HEK293 (cell line): ENCODE measurements at regions not wholly inside any gene's neighbourhood (a gene's known extent, or its start where the extent isn't known, plus 50 kb on each side); places are given as distances from the start of the nearest gene placed in this dataset.

Experiments used
- CTCF ChIA-PET: fragments of 350-600 bp; formaldehyde crosslinking; extraction: SDS; loops from one replicate; lab custom pipeline; 2021; ENCODE audit warnings: antibody characterized with exemption; lab: Yijun Ruan, JAX
- POLR2A ChIA-PET: fragments of 300-600 bp; formaldehyde crosslinking; extraction: SDS; loops from one replicate; lab custom pipeline; 2020; ENCODE audit warnings: antibody characterized with exemption, inconsistent platforms; lab: Yijun Ruan, JAX
- H3K27ac ChIP-seq: fragments of 200-500 bp; sonication (Bioruptor generic); 2 replicates; pipeline ENCODE4 v1.5.1; 2014; ENCODE audit warnings: low read depth, low read length, control low read depth, inconsistent platforms; ENCODE audit errors: extremely low read depth
- H3K36me3 ChIP-seq, 2 experiments: fragments of 200-500 bp in 1 of 2; sonication (Bioruptor generic) in 1 of 2; 1 replicate in 1 of 2; 2 replicates in 1 of 2; pipeline ENCODE4 v1.5.1; 2014 to 2017; ENCODE audit warnings: inconsistent platforms in 2 of 2, low read length in 2 of 2; ENCODE audit not compliant: control insufficient read depth in 2 of 2, insufficient read depth in 1 of 2
- H3K4me1 ChIP-seq: fragments of 200-500 bp; sonication (Bioruptor generic); 2 replicates; pipeline ENCODE4 v1.5.1; 2014; ENCODE audit warnings: mild to moderate bottlenecking, low read length, inconsistent platforms; ENCODE audit not compliant: control insufficient read depth, insufficient read depth
- H3K4me3 ChIP-seq: 2 replicates; pipeline ENCODE4 v1.5.1; 2011; ENCODE audit warnings: low read depth, mild to moderate bottlenecking, control low read depth, low read length, moderate library complexity
- H3K9me3 ChIP-seq: fragments of 200-500 bp; sonication (Bioruptor generic); 2 replicates; pipeline ENCODE4 v1.5.1; 2014; ENCODE audit warnings: low read depth, low read length, inconsistent platforms; ENCODE audit not compliant: control insufficient read depth, insufficient read depth
- FEZF1 ChIP-seq: fragments of 450-650 bp; formaldehyde crosslinking; IDR thresholded peaks from 2 replicates; pipeline ENCODE4 v1.5.1; 2016; ENCODE audit warnings: missing biosample characterization, missing genetic modification characterization
- MZF1 ChIP-seq: fragments of 450-650 bp; formaldehyde crosslinking; IDR thresholded peaks from 2 replicates; pipeline ENCODE4 v1.5.1; 2017; ENCODE audit warnings: missing biosample characterization, missing genetic modification characterization, borderline replicate concordance
- OSR2 ChIP-seq: fragments of 450-650 bp; formaldehyde crosslinking; IDR thresholded peaks from 2 replicates; pipeline ENCODE4 v1.5.1; 2016; ENCODE audit warnings: missing biosample characterization, missing genetic modification characterization
- PRDM1 ChIP-seq: fragments of 450-650 bp; formaldehyde crosslinking; IDR thresholded peaks from 2 replicates; pipeline ENCODE4; 2016; ENCODE audit warnings: missing biosample characterization, missing genetic modification characterization
- SCRT1 ChIP-seq: fragments of 450-650 bp; formaldehyde crosslinking; IDR thresholded peaks from 2 replicates; pipeline ENCODE4 v1.5.1; 2016; ENCODE audit warnings: missing biosample characterization, missing genetic modification characterization, borderline replicate concordance
- SP7 ChIP-seq: fragments of 450-650 bp; formaldehyde crosslinking; IDR thresholded peaks from 2 replicates; pipeline ENCODE4 v1.5.1; 2016; ENCODE audit warnings: missing biosample characterization, missing genetic modification characterization
- TCF7L2 ChIP-seq: IDR thresholded peaks from 2 replicates; pipeline ENCODE4 v1.6.1; 2011; ENCODE audit warnings: low read depth, mild to moderate bottlenecking, inconsistent platforms, low read length, moderate library complexity, borderline replicate concordance
- YY2 ChIP-seq: fragments of 450-650 bp; formaldehyde crosslinking; IDR thresholded peaks from 2 replicates; pipeline ENCODE4 v1.5.1; 2016; ENCODE audit warnings: missing biosample characterization, missing genetic modification characterization
- ZBTB7A ChIP-seq: fragments of 450-650 bp; formaldehyde crosslinking; IDR thresholded peaks from 2 replicates; pipeline ENCODE4 v1.5.1; 2016; ENCODE audit warnings: low read depth, missing biosample characterization, missing genetic modification characterization
- ZNF138 ChIP-seq: fragments of 450-650 bp; formaldehyde crosslinking; IDR thresholded peaks from 2 replicates; pipeline ENCODE4 v1.5.1; 2016; ENCODE audit warnings: missing biosample characterization, missing genetic modification characterization, borderline replicate concordance
- ZNF19 ChIP-seq: fragments of 450-650 bp; formaldehyde crosslinking; IDR thresholded peaks from 2 replicates; pipeline ENCODE4; 2016; ENCODE audit warnings: missing biosample characterization, missing genetic modification characterization, low read depth
- ZNF433 ChIP-seq: fragments of 450-650 bp; formaldehyde crosslinking; IDR thresholded peaks from 2 replicates; pipeline ENCODE4 v1.5.1; 2016; ENCODE audit warnings: missing biosample characterization, missing genetic modification characterization, low read depth
- ZNF530 ChIP-seq: fragments of 450-650 bp; formaldehyde crosslinking; IDR thresholded peaks from 2 replicates; pipeline ENCODE4 v1.5.1; 2016; ENCODE audit warnings: low read depth, missing biosample characterization, missing genetic modification characterization
- ZNF544 ChIP-seq: fragments of 450-650 bp; formaldehyde crosslinking; IDR thresholded peaks from 2 replicates; pipeline ENCODE4 v1.5.0; 2017; ENCODE audit warnings: missing biosample characterization, missing genetic modification characterization
- ZNF585B ChIP-seq: fragments of 450-650 bp; formaldehyde crosslinking; IDR thresholded peaks from 2 replicates; pipeline ENCODE4 v1.5.1; 2016; ENCODE audit warnings: missing biosample characterization, missing genetic modification characterization
- ZNF654 ChIP-seq: fragments of 450-650 bp; formaldehyde crosslinking; IDR thresholded peaks from 2 replicates; pipeline ENCODE4 v1.5.1; 2016; ENCODE audit warnings: low read depth, missing biosample characterization, missing genetic modification characterization
- ZNF768 ChIP-seq: fragments of 450-650 bp; formaldehyde crosslinking; IDR thresholded peaks from 2 replicates; pipeline ENCODE4 v1.5.1; 2018; ENCODE audit warnings: missing biosample characterization, mild to moderate bottlenecking, missing genetic modification characterization
- ZNF837 ChIP-seq: fragments of 450-650 bp; formaldehyde crosslinking; IDR thresholded peaks from 2 replicates; pipeline ENCODE4 v1.5.1; 2016; ENCODE audit warnings: missing biosample characterization, missing genetic modification characterization
- ZSCAN30 ChIP-seq: fragments of 450-650 bp; IDR thresholded peaks from 2 replicates; pipeline ENCODE4 v1.5.1; 2018; ENCODE audit warnings: missing biosample characterization, mild to moderate bottlenecking, missing genetic modification characterization, moderate library complexity
- TF ChIP-seq, protein P1 (sequence below): fragments of 450-650 bp; formaldehyde crosslinking; IDR thresholded peaks from 2 replicates; pipeline ENCODE4 v1.5.1; 2016; ENCODE audit warnings: missing biosample characterization, missing genetic modification characterization
- TF ChIP-seq, protein P2 (sequence below): fragments of 450-650 bp; formaldehyde crosslinking; IDR thresholded peaks from 2 replicates; pipeline ENCODE4 v1.5.1; 2017; ENCODE audit warnings: missing biosample characterization, missing genetic modification characterization
- TF ChIP-seq, protein P3 (sequence below): fragments of 450-650 bp; formaldehyde crosslinking; IDR thresholded peaks from 2 replicates; pipeline ENCODE4 v1.5.1; 2016; ENCODE audit warnings: missing biosample characterization, missing genetic modification characterization

DNA sequence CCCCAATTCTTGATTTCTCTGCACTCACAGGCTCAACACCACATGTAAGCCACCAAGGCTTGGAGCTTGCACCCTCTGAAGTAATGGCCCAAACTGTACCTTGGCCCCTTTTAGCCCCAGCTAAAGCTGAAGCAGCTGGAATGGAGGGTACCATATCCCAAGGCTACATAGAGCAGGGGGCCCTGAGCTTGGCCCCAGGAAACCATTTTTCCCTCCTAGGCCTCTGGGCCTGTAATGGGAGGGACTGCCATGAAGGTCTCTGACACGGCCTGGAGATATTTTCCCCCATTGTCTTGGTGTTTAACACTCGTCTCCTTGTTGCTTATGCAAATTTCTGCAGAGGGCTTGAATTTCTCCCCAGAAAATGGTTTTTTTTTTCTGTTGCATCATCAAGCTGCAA lies 69.7 kb downstream of the SKA1 start:
- POLR2A ChIA-PET: no interaction called here
- CTCF ChIA-PET: no interaction called here
- TF ChIP-seq ZNF585B (peak; percentile 97), SP7 (tag by site-specific recombination) (no peak), ZBTB7A (no peak)

DNA sequence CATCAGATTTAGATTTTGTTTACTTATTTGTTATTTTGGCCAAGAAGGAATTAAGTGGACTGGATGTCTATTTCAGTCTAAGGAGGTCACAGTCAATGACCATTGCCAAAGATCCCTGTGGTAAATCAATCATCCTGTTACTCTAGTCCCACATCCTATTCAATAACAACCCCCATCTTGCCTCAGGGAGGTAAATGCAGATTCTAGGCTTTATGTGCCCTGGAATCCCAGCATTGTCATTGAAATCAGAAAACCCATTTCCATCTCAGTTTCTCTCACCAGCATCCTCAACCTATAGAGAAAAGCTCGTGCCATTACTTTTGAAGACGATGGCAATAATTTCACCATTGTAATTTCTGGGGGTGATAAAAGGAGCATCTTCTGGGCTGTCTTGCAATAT lies 71.8 kb downstream of the SKA1 start:
- POLR2A ChIA-PET: no interaction called here
- H3K36me3 ChIP-seq: no peaks in the 10 kb centered on the region
- H3K4me3 ChIP-seq: no peak overlapping the region
- no peaks in the 10 kb centered on the region for H3K4me1 ChIP-seq
- CTCF ChIA-PET: interaction anchor here (0.5 to 1.8 kb wide), 3 partner anchors 18 to 1287 kb away, joined by 3 to 5 read pairs (median 4); no protein-coding TSS in a partner anchor
- H3K9me3 ChIP-seq: no peaks in the 10 kb centered on the region; the same call in 1 of the 2 replicates
- no peak for TF ChIP-seq SCRT1
- TF ChIP-seq ZNF138 (tag by site-specific recombination): no peak
- no peak for TF ChIP-seq ZNF544 (tag by site-specific recombination)
- TF ChIP-seq MZF1 (tag by site-specific recombination): no peak
- TF ChIP-seq, protein P1, sequence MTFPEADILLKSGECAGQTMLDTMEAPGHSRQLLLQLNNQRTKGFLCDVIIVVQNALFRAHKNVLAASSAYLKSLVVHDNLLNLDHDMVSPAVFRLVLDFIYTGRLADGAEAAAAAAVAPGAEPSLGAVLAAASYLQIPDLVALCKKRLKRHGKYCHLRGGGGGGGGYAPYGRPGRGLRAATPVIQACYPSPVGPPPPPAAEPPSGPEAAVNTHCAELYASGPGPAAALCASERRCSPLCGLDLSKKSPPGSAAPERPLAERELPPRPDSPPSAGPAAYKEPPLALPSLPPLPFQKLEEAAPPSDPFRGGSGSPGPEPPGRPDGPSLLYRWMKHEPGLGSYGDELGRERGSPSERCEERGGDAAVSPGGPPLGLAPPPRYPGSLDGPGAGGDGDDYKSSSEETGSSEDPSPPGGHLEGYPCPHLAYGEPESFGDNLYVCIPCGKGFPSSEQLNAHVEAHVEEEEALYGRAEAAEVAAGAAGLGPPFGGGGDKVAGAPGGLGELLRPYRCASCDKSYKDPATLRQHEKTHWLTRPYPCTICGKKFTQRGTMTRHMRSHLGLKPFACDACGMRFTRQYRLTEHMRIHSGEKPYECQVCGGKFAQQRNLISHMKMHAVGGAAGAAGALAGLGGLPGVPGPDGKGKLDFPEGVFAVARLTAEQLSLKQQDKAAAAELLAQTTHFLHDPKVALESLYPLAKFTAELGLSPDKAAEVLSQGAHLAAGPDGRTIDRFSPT (tag by site-specific recombination): no peak
- TF ChIP-seq OSR2 (tag by site-specific recombination): no peak
- TF ChIP-seq ZNF768 (tag by site-specific recombination): no peak
- no peak for TF ChIP-seq ZNF585B
- H3K27ac ChIP-seq: no peak overlapping the region

More for the DNA sequence above, 69.7 kb downstream of the SKA1 start:
- Histone ChIP-seq H3K27ac (no peak overlapping the region), H3K9me3 (no peaks in the 10 kb centered on the region; the same call in 1 of the 2 replicates), H3K4me1 (no peaks in the 10 kb centered on the region), H3K4me3 (no peak overlapping the region), H3K36me3 (no peaks in the 10 kb centered on the region)

DNA sequence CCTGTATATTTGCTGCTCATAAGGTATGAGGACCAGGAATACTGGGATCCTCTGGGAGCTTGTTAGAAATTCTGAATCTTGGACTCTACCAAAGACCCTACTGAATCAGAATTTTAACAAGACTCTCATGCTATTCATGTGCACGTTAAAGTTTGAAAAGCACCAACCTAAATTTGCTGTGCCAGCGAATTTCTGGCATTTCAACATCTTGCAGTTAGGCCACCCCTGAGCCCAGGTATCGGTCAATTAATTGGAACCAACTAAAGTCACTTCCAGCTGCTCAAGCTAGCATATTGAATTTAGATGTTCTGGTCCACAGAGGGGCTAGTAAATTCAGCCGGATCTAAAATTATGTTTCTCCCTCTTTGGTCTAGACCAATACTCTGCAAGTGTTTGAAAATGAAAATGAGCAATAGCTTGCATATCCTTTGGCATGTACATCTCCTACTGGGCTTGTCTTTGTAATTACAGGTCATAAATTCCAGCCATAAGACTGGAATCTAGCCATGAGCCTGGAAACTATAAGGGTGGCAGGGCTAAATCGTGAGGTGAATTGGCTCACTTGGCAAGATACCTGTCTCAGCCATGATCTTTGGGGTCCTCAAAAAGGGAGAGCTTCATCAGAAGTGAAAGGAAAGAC lies 72.4 kb downstream of the SKA1 start:
- Histone ChIP-seq H3K4me1 (no peaks in the 10 kb centered on the region), H3K9me3 (no peaks in the 10 kb centered on the region; the same call in 1 of the 2 replicates), H3K36me3 (no peaks in the 10 kb centered on the region), H3K27ac (no peak overlapping the region), H3K4me3 (no peak overlapping the region)
- peak; percentile 31; the same call in 1 of the 2 replicates for TF ChIP-seq FEZF1 (tag by site-specific recombination)
- TF ChIP-seq ZNF530 (tag by site-specific recombination): no peak
- POLR2A ChIA-PET: interaction anchor here (0.9 kb wide), 1 partner anchor 48 kb away, joined by 3 read pairs; no protein-coding TSS in a partner anchor
- CTCF ChIA-PET: interaction anchor here (1.8 kb wide), 1 partner anchor 18 kb away, joined by 4 read pairs; no protein-coding TSS in a partner anchor

DNA sequence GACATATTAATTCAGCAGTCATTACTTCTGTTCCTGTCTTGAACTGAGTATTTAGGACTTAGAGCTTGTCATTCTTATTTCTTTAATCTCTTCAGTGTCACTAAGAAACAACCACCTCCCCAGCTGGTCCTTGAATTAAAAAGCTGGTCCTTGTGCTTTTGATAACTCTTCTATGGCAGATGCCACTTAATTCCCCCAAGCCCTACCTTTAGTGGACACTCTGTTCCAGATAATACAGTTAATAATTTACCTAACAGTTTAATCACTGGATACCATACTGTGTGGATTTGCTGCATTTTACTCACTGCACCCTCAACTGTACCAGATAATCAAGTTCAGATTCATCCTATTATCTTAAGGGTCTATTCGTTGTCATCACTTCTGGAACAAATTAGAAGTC lies 73.1 kb downstream of the SKA1 start:
- Histone ChIP-seq H3K4me3 (no peak overlapping the region), H3K4me1 (no peaks in the 10 kb centered on the region), H3K36me3 (no peaks in the 10 kb centered on the region), H3K9me3 (no peaks in the 10 kb centered on the region; the same call in 1 of the 2 replicates), H3K27ac (no peak overlapping the region)
- ChIA-PET POLR2A (interaction anchor here (0.9 kb wide), 1 partner anchor 49 kb away, joined by 3 read pairs; no protein-coding TSS in a partner anchor), CTCF (no interaction called here)
- TF ChIP-seq ZNF19: no peak
- TF ChIP-seq ZNF837 (tag by site-specific recombination): no peak
- TF ChIP-seq ZNF654 (tag by site-specific recombination): no peak
- no peak for TF ChIP-seq TCF7L2
- no peak for TF ChIP-seq PRDM1
- TF ChIP-seq ZNF433 (tag by site-specific recombination): no peak
- no peak for TF ChIP-seq YY2
- TF ChIP-seq ZSCAN30 (tag by site-specific recombination): no peak
- TF ChIP-seq, protein P2, sequence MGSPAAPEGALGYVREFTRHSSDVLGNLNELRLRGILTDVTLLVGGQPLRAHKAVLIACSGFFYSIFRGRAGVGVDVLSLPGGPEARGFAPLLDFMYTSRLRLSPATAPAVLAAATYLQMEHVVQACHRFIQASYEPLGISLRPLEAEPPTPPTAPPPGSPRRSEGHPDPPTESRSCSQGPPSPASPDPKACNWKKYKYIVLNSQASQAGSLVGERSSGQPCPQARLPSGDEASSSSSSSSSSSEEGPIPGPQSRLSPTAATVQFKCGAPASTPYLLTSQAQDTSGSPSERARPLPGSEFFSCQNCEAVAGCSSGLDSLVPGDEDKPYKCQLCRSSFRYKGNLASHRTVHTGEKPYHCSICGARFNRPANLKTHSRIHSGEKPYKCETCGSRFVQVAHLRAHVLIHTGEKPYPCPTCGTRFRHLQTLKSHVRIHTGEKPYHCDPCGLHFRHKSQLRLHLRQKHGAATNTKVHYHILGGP: no peak
- TF ChIP-seq, protein P3, sequence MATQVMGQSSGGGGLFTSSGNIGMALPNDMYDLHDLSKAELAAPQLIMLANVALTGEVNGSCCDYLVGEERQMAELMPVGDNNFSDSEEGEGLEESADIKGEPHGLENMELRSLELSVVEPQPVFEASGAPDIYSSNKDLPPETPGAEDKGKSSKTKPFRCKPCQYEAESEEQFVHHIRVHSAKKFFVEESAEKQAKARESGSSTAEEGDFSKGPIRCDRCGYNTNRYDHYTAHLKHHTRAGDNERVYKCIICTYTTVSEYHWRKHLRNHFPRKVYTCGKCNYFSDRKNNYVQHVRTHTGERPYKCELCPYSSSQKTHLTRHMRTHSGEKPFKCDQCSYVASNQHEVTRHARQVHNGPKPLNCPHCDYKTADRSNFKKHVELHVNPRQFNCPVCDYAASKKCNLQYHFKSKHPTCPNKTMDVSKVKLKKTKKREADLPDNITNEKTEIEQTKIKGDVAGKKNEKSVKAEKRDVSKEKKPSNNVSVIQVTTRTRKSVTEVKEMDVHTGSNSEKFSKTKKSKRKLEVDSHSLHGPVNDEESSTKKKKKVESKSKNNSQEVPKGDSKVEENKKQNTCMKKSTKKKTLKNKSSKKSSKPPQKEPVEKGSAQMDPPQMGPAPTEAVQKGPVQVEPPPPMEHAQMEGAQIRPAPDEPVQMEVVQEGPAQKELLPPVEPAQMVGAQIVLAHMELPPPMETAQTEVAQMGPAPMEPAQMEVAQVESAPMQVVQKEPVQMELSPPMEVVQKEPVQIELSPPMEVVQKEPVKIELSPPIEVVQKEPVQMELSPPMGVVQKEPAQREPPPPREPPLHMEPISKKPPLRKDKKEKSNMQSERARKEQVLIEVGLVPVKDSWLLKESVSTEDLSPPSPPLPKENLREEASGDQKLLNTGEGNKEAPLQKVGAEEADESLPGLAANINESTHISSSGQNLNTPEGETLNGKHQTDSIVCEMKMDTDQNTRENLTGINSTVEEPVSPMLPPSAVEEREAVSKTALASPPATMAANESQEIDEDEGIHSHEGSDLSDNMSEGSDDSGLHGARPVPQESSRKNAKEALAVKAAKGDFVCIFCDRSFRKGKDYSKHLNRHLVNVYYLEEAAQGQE (tag by site-specific recombination): no peak
